Activated CD4-positive, alpha-beta T cell treated with anti-CD3 and anti-CD28 coated beads for 48 hours (primary cell): ENCODE measurements at regions not wholly inside any gene's neighbourhood (a gene's known extent, or its start where the extent isn't known, plus 50 kb on each side); places are given as distances from the start of the nearest gene placed in this dataset.
"Not testable (repeated sequence)": the region's sequence is repeated elsewhere in the genome, so short reads cannot be mapped to it uniquely, and the experiment has no call there.

Experiments
- DNase-seq: peaks from one replicate; pipeline ENCODE4 v3.0.0-alpha.2; 2020

DNA sequence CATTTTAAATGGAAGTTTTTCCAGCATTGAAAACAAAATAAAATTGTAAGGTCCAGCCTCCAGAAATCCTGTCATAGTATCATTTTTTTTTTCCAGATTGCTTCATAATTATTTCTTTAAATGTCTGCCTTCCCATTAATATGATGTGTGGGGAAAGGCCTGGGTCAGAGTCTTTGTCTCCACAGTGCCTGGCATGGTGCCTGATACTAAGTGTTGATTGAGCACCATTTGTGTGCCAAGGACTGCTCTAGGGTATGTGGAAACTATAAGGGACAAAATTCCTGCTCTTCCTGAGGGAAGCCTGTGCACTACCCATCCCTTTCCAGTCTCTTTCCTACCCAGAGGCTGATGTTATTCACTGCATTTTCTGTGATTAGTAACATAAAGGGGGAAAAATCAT, 53.1 kb upstream of the BEND4 start:
- DNase-seq = no peak

DNA sequence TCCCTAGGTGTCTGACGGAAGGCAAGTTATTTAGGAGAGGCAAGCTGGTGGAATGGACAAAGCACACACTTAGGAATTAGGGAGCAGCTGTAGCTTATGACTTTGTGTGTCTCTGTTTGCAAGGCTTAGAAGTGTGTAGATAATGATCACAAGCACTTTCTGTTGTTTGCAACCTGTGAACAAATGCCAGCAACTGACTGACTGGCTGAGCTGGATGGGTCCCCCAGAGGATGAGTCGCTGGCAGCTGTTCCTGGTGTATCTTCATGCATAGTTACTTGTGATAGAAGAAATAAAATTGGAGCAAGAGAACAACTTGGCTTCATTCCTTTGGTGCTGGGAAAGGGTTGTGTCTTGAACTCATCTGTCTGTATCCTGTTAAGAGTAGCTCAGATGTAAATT, 64.2 kb upstream of the BEND4 start:
- DNase-seq = no peak

DNA sequence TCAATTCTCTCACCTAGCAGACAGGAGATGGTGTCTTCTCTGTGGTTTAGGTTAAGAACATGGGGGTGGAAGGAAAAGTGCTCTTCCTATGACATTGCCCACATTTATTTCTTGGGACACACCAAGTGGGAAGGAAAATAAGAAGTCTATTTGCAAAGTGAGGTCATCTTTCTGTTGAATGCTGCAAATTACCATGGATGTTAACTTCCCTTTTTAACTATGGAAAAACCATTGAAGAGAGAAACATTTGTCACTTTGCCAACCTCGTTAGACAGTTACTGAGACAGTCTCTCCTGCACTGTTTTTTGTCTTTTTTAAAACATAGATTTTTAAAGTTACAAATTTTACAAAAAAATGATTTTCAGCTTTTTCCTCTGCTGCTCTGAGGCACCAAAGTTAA, 72.8 kb upstream of the BEND4 start:
- no peak for DNase-seq

DNA sequence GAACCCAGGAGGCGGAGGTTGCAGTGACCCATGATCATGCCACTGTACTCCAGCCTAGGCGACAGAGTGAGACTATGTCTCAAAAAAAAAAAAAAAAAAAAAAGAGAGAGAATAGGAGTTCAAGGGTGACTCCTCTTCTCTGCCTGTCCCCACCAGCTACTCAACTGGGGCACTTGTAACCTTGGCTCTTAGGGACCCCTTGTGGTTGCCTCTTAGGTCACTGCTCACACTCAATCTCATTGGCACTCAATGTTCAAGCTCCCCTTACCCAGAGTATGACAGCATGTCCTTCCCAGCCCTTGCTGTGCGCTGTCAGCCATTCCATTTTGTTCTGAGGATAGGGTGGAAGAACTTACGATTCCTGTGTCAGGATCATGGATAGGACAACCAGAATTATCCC, 82.4 kb upstream of the BEND4 start:
- no peak for DNase-seq

DNA sequence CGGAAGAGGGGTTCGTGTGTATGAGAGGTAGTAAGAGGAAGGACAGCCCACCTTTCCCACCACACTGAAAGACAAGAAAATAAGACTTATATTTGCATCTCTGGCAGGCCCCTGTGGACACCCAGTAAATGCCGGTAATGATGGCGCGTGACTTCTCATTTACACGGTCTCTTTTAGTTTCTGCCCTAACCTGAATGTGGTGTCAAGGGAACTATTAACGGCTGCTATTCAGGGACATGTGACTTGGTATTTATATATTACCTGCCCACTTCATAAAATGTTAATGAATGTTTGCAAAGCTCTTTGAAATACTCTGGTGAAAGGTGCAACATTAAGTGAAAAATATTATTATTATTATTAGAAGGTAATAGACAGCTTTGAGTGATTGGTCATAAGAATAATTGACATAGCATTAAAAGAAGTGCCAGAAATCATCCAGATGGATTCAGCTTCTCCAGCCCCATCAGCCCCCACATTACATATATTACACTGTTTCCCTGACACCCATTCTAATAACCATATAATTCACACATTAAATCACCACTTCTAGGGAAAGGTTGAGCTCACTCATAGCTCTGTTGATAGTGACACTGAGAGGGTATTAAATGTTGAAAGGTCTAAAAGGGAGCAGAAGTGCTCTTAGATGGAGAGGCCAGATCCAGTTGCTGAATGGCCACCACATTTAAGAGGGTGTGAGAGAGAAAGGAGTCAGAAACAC, 83.0 kb upstream of the BEND4 start:
- DNase-seq = no peak

DNA sequence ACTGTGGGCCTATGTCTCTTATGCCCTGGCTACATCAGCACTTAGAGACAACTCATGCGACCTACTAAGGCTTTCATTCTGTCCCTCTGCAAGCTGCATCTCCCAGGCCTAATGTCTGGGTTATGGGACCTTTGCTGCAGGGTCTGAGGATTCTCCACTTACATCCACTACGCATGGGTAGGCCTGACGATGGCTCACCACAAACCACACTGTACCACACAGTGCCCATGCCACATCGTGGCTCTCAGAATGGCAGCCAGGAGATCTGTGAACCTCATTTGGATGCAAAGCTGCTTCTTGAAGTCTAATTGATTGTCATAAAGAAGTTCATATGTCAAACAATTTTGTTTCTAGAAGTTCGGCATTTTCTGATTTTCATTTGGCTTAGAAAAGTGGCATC, 84.6 kb upstream of the BEND4 start:
- no peak for DNase-seq

DNA sequence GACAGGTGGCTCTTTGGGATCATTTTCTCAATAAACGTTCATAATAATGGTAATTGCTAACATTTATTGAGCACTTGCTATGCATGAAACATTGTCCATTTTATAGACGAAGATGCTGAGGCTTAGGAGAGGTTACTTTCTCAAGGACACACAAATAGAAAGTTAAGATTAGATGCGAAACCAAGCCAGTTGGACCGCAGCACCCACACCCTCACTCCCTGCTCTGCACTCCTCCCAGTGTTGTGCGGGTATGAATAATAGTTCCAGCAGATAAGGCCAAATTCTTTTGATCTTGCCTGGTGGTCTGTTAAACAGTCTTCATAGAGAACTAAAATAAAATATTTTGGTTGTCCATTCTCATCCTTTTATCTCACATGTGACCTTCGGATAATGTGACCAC, 85.0 kb upstream of the BEND4 start:
- no peak for DNase-seq

DNA sequence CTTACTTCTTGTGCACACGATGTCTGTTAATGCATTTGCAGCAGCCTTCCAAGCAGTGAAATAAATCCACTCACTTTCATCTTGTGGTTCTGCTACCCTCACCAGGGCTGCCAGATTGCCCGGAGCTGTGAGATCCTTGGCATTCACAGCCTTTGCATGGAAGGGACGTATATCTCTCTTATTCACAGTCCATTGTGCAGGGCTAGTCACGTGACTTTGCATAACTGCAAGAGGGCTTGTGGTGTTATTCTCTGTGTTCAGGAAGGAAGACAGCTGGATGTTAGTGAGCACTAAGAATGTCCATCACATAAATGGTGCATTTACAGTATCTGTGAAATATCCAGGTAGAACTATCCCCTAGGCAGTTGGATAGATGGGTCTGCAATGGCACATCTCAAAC, 96.5 kb upstream of the BEND4 start:
- DNase-seq = no peak

DNA sequence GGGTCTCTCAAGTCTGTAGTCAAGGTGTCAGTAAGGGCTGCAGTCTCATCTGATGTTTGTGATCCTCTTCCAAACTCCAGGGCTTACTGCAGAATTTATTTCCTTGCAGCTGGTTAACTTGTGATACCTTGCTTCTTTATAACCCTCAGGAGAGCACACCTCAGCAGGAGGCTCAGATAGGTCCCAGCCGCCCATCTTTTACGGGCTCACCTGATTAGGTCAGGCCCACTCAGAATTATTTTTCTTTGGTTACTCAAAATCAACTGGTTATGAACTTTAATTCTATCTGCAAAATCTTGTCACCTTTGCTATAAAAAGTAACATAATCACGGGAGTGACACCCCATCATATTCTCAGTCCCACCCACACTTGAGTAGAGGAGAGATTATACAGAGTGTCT, 99.9 kb upstream of the BEND4 start:
- DNase-seq = no peak

DNA sequence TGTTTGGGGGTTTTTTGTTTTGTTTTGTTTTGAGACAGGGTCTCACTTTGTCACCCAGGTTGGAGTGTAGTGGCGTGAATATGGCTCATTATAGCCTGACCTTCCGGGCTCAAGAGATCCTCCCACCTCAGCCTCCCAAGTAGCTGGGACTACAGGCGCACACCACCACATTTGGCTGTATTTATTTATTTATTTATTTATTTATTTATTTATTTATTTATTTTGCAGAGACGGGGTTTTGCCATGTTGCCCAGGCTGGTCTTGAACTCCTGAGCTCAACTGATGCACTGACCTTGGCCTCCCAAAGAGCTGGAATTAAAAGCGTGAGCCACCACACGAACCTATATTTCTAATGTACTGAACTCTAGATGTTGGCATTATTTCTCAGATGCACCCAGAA, 105.2 kb upstream of the BEND4 start:
- not testable (repeated sequence) for DNase-seq

DNA sequence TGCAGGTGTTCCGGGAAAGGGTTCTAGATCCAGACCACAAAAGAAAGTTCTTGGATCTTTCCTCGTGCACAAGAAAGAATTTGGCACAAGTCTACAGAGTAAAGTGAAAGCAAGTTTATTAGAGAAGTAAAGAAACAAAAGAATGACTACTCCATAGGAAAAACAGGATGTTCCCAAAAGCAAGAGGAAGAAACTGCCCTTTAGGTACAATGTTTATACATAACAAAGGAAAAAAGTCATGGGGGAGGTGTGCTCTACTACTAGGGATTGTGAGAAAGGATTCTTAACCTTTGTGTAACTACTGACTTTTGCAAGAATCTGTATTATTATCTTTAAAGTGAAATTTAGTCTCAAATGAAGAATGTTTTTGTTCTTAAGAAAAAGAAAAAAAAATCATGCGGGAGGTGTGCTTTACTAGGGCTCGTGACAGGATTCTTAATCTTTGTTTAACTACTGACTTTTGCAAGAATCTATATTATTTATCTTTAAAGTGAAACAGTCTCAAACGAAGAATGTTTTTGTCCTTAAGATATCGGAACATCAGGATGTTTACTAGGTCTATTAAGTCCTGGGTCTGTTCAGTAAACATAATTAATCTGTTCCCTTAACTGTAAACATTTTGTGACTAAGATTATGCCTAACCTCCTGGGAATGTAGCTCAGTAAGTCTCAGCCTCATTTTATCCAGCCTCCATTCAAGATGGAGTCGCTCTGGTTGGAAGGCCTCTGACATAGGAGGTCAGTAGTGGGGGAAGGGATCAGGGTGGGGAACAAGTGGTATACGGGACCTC, 110.4 kb upstream of the BEND4 start:
- no peak for DNase-seq

DNA sequence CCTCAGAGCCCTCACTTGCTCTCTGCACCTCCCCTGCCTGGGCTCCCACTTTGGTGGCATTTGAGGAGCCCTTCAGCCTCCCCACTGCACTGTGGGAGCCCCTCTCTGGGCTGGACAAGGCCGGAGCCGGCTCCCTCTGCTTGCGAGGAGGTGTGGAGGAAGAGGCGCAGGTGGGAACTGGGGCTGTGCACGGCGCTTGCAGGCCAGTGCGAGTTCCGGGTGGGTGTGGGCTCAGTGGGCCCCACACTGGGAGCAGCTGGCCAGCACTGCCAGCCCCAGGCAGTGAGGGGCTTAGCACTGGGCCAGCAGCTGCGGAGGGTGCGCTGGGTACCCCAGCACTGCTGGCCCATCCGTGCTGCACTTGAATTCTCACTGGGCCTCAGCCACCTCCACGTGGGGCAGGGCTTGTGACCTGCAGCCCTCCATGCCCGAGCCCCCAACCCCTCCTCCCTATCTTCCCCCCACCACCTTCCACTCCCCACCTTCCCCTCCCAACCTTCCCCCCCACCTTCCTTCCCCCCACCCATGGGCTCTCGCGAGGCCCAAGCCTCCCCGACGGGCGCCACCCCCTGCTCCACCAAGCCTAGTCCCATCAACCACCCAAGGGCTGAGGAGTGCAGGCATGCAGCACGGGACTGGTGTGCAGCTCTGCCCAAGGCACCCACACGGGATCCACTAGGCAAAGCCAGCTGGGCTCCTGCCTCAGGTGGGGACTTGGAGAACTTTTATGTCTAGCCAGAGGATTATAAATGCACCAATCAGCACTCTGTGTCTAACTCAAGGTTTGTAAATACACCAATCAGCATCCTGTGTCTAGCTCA, 113.5 kb upstream of the BEND4 start:
- no peak for DNase-seq

DNA sequence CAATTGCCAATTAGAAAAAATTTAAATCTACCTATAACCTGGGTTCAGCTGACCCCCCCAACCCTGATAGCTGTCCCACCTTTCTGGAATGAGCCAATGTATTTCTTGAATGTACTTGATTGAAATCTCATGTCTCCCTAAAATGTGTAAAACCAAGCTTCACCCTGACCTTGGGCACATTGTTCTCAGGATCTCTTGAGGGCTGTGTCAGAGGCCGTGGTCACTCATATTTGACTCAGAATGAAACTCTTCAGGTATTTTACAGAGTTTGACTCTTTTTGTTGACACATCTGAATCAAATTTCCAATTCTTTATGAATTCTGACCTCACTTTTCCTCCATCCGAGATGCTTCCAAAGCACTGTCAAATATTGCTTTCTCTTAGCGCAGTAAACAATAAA, 115.3 kb upstream of the BEND4 start:
- DNase-seq = no peak

DNA sequence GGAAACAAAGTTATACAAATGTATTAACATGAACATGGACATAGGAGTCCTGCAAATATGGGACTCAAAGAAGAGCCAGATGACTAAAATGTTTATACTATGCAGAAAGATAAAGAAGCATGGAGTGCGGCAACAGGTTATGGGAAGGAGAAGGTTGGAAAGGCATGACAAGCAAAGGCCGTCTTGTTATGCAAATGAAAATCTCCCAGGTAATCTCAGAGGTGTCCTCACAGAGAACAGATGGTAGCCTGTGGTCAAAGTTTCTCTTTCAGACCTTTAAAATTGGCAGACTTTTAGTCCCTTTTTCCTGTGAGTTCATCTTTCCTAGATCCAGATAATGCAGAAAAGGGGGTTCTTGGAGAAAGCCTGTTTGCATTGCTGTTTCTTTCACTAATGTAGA, 116.4 kb upstream of the BEND4 start:
- DNase-seq = no peak

DNA sequence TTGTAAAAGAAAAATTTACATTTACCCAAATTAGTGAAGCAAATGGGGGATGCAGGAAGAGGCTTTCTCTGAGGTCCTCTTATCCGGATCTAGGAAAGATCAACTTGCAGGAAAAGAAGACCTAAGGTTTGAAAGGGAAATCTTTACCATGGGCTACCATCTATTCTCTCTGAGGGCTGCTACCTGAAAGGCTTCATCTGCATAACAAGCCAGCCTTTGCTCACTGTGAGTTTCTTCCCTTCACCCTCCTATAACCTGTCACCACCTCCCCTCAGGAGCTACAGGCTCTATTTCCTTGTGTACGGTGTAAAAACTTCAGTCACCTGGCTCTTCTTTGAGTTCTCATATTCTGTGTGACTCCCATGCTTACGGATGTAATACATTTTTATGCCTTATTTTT, 118.6 kb upstream of the BEND4 start:
- DNase-seq = no peak

DNA sequence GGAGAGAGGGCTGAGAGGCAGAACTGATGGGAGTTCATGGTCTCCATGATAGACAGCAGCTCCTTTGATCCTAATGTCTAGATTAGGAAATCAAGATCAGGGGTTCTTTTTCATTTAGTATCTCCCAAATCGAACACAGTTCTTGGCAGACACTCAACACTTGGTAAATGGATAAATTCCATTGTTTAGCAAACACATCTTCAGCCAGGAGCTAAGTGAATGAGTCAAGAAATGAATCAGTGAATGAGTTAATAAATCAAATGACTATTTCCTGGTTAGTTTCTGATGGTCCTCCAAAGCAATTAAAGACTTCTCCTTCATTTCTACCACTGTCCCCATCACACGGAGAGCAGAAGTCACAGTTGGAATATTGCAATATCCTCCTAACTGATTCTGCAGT, 120.0 kb upstream of the SHISA3 start:
- no peak for DNase-seq

DNA sequence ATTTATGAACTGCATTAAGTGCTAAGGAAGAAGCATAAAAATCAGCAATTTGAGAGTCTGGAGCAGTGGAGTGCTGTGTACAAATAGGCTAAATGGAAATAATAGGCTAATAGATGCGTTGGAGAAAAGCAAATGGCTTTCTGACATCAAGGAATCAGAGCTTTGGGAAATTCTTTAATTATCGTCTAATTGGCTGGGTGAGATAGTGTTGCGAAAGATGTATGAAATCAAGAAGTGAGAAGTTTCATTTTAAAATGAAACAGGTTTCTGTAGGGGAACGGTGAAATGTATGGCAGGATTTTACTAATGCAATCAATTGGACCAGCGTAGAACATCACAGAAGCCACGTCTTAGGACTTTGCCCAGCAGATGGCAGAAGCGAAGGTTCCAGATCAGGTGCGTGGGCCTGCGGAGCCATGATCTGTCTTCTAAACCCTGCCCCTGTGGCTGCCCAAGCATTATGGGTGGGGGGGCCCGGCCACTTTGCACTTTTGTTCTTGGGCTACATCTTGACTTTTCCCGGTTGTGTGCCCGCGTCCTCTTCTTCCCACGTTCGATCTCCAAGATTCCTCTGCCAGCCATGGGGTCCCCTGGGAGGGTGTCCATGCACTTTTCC, 118.5 kb upstream of the SHISA3 start:
- DNase-seq = no peak

DNA sequence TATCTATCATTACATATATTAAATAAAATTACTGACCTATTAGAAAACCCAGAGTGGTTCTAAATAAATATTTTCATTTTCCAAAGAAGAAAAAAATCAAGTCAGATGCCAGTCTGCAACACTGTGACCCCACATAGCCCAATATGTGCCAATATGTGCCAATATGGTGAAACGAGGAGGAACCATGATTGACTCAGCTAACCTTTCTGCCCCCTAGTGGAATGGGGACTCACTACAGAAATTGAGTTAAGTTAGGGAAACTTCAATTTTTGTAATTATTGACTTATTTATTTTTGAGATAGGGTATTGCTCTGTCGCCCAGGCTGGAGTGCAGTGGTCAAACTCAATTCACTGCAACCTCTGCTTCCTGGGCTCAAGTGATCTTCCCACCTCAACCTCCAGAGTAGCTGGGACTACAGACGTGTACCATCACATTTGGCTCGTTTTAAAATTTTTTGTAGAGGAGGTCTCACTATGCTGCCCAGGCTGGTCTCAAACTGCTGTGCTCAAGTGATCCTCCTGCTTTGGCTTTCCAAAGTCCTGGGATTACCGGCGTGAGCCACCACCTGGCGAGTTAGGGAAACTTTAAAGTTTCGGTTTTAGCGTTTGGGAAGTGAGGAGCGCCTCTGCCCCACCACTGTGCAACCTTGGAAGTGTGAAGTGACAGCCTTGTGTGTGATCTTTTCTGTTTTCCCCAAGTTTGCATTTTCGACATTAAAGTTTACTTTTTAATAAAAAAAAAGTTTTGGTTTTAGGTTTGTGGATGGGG, 116.8 kb upstream of the SHISA3 start:
- DNase-seq = peak; percentile 19

DNA sequence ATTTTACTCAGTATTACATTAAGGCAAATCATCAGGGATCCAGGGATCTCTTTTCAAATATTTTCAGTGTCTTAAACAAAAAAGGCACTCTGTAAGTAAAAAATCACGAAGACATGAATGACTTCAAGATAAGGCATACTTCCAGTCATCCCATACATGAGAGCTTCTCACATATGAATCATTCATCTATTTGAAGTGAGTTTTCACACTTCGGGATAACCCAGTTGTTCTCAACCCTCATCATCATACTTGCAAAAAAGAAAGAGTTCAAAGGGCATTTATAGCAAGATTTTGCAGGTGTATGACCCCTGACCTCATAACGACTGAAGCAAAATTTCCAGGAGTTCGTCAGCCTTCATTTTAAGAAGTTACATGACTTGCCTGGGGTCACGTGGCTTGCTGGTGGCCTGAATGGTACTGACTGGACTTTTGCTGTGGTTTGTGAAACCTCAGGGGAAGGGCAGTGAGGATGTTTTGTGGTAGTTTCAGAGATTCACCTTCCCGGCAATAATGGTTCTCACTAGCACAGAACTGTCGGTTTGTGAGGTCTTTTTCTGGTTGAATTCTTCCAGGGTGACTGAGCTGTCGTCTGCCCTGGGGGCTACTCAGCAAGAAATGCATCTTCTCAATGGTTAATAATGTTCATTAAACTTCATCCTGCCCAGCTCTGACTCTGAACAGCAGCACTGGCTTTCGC, 115.8 kb upstream of the SHISA3 start:
- no peak for DNase-seq

DNA sequence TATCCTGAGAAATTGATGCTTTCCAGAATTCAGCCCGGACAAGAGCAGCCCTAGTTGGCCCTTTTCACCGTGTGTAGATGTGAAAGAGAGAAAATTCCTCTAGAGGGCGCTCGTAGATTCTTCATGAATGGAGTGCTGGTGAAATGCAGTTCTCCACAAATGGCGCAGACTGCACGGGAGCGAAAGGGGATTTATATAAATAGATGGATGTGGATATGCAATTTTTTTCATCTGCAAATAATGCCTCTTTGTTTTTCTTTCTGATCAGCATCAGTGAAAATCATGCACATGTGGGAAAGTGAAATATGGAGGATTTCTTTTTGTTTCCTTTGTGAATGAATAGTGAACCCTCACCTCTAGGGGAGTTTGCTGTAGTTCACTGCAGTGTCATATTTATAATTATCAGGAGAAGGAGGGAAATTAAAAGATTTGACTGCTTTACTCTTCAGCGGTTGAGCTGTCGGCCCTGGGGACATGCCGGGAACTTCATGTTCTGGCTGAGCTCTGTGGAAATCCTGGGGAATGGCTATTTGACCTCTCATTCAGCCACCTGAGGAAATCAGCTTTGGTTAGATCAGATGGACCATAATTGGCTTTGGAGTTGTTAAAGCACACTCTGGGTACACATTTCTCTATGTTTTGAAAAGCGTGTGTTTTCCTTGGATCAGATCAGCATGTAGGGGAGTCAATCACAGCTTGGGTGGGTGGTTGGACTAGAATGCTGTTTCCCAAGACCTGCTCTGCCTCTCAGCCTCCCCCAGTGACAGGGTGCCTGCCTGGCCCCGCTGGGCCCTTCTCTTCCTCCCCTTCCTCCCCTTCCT, 115.0 kb upstream of the SHISA3 start:
- DNase-seq = peak; percentile 36

DNA sequence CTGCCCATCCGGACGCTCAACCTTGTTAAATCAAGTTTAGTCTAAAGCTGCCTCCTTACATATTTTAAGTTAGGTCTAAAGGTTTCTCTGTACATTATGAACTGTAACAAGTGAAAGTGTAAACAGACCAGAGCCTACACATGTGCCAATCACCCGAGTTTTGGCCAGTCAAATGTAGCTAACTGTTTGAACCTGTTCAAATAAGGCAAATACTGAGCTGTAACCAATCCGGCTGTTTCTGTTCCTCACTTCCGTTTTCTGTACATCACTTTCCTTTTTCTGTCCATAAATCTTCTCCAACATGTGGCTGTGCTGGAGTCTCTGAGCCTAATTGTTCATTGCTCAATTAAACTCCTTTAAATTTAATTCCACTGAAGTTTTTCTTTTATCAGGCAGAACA, 113.3 kb upstream of the SHISA3 start:
- DNase-seq = no peak
